ENCODE measurements at regions not wholly inside any gene's neighbourhood (a gene's known extent, or its start where the extent isn't known, plus 50 kb on each side); places are given as distances from the start of the nearest gene placed in this dataset.

DNA sequence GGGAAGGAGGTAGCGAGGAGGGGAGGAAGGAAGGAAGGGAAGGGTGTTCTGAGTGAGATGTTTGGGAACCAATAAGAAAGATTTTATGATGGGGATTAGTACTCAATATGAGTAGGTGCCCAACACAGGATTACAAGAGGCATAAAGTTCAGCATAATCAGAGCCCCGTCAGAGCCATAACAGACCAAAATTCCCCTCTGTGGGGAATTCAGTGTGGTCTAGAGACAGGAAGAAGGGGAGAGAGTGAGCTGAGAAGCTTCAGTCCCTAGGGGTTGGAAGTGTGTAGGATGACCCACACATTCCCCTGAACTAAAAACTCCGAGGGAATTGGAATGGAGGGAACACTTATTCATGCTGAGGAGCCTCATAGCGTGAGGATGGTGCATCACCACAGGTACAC is 160.3 kb upstream of the SASH1 start:
- DNase-seq, result no peak

DNA sequence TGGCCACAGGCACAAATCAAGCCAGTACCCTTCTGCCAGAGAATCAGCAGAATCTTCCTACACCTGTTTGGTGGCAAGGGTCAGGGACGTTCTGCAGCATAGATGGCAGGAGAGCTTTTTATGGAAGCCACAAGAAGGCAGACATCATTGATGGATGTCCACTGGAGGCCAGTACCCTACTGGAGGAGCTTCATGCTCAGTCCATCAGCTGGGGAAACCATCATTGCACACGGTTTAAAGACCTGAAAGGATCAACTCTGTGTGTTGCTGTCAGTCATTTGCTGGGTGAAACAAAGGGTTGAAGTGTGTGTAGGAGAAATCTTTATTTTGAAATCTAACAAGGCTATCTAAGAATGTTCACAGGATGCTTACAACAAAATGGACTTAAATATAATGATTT is 158.9 kb upstream of the SASH1 start:
- no peak for DNase-seq

- no peak for DNase-seq
Measured at GRCh38 chr6:148186916-148187315, 155.7 kb upstream of the SASH1 start.

DNA sequence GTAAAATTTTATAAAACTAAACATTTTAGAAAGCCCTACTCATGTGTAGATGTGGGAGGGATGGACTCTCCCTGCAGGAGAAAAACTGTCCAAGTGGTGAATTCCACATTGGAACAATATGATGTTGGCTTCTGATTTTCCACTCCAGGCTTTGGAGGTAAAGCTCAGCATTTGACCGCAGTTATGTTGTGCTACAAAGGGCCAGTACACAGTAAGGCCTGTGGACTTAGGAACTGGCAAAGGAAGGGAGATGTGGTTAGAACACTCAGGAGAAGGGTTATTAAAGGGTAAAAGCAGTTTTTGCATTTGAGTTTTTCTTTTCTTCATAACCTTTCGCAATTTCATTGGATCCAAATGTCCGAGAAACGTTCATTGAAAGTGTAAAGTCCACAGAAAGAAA is 150.3 kb upstream of the SASH1 start:
- DNase-seq, result no peak

DNA sequence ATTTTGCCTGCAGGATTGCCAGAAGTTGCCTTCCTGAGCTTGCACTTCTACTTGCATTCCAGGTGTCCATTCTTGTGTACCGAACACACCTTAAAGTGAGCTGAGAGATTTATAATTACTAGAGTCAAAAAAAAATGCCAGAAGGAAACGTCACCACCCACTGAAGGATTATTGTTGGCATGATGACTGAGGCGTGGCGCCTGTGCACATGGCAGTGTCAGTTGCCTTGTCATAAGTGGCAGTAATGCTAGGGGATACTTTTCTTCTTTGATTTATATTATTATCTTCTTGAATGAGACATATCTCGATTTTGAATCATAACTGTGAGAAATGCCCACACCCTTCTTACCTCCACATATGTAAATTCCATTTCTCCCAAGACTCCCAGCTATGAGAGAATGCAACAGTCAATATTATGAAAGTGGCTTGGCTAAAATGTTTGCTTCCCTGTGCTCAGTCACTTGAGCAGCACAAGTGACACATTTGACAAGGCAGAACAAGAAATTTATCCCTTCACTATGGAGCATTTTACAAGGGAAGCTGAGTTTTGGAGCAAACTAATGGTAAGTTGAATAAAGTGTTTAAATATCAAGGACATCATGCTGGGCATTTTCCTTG is 149.5 kb upstream of the SASH1 start:
- no peak for DNase-seq

DNA sequence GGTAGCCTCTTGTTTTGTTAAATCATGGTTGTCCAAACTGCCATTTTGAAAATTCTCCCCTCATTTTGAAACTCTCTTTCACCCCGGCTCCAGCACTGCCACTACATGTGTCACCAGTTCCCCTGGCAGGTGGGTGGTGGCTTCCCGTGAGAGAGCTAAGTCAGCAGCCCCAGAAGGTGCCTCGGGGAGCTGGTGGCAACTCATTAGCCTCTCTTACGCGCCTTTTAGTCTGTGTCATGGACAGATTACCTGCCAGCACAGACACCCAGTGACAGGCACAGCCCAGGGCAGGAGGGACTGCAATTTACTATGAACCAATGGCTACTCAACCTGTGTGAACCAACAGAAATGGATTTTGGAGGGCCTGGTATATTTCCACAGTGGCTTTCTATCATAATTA is 147.1 kb upstream of the SASH1 start:
- no peak for DNase-seq

GRCh38 chr6:148199584-148199983 is 143.1 kb upstream of the SASH1 start:
- no peak for DNase-seq

- peak; percentile 60 for DNase-seq
Measured at GRCh38 chr6:148200293-148200692, 142.3 kb upstream of the SASH1 start.

DNA sequence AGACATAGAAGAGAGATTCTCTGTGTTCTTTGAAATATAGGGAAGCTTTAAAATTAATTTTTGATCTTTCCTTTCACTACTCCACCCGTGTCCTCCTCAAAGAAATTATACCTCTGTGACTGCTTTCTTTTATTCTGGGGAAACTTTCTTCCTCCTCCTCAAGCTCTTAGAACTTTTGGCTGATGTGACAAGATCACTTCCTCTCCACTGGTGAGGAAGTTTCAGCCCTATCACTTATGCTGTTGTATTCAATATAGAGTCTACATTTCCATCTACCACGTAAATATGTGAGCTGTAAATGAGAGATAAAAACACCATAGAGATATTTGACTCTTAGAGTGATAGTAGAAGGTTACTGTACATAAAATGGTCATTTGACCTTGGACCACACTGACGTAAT is 141.9 kb upstream of the SASH1 start:
- no peak for DNase-seq

DNA sequence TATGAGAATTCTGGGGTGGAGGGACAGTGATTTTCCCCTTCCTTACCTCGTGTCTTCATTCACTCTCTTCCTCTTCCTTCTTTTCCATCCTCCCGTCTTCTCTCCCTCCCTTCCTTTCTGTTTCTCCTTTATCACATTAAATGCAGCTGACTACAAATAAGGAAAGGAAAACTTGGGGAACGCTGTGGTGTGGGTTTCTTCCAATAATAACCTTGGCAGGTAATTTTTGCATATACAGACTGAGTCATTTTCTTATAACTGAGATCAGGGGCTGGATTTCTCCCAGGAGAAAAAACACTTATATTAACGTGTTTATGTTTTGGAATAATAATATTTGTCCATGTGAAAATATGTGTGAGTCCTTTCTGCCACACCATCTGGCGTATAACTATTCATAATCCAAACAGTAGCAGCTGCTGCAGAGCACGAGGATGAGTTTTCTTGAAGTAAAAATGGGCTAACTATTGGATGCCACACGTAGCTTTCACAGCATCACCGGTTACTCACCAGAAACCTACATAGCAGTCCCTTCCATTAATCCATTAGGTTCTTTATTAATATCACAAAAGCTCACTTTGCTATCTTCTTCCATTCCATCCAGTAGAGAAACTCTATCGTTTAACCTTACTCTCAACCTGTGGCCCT is 139.2 kb upstream of the SASH1 start:
- DNase-seq, result no peak

- DNase-seq, result no peak
Measured at GRCh38 chr6:148203970-148204369, 138.7 kb upstream of the SASH1 start.

GRCh38 chr6:148208298-148208697 is 134.3 kb upstream of the SASH1 start:
- no peak for DNase-seq

DNA sequence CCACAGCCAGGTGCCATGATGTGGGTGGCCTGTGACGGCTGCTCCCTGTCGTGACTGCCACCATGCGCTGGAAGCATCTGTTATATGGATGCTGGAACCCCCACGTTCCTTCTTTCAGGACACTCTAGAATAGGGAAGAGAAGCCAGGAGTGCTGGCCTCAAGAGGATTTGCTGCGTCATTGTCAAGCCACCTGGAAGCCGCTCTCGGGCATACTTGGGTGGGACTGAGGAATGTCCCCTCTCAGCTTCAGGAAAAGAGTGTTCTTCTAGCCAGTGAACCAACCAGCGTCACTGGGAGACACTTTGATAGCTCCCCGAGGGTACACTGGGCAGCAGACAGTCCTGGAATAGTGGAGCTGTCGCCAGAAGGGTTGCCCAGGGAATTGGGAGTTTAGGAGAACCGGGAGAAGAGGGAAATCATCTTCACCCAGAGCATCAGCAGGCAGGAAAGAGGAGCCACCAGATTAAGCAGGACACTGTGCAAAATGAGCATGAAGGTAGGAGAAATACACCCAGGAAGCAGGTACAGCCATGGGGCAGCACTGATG is 130.8 kb upstream of the SASH1 start:
- no peak for DNase-seq

DNA sequence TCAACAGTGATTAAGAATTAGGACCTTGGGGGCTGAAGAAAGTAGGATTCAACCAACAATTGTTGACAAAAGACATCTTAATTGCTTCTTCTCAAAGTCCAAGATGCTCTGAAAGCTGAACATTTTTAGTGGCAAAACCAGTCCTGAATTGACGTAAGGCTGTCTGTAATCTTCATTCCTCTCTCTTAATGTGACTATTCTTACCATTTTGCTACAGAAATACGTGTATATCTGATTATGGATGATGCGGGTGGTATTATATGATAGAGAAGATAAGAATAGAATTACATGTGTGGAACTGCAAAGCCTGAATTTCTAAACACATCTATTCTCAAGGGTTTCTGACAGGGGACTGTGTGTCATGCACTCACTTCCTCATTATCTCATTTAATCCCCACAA is 130.3 kb upstream of the SASH1 start:
- no peak for DNase-seq

- no peak for DNase-seq
Measured at GRCh38 chr6:148213366-148213765, 129.3 kb upstream of the SASH1 start.

- DNase-seq, result no peak
Measured at GRCh38 chr6:148214667-148215066, 128.0 kb upstream of the SASH1 start.

DNA sequence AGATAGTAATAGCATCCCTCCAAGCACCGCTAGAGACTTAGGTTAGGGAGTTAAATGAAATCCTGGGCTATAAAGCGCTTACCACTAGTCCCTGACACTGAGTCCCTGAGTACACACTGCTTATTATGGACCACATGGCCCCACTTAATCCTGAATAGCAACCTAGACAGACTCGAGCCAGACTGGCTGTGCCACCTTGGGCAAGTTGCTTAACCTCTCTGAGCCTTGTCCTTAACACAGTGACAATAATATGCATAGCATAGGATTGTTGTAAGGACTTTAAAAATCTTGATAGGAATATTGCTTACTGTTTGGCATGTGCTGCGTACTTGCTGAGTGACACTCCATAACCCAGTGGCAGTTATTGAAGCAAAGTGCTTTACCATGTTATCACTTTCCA is 125.6 kb upstream of the SASH1 start:
- DNase-seq, result no peak

DNA sequence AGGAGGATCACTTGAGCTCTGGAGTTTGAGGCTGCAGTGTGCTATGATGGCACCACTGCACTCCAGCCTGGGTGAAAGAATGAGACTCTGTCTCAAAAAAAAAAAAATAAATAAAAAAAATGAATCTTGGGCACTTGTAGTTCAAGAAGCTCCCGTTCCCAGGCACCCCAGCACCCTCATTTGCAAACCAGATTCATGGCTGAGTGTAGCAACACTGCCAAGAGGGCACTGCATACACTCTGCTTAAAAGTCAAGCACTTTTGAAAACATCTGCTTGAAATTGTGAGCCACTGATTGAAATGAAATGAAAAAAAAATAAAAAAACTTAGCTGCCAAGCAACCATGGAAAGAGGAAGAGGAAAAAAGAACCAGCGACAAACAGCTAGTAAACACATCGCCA is 124.7 kb upstream of the SASH1 start:
- peak; percentile 43 for DNase-seq

DNA sequence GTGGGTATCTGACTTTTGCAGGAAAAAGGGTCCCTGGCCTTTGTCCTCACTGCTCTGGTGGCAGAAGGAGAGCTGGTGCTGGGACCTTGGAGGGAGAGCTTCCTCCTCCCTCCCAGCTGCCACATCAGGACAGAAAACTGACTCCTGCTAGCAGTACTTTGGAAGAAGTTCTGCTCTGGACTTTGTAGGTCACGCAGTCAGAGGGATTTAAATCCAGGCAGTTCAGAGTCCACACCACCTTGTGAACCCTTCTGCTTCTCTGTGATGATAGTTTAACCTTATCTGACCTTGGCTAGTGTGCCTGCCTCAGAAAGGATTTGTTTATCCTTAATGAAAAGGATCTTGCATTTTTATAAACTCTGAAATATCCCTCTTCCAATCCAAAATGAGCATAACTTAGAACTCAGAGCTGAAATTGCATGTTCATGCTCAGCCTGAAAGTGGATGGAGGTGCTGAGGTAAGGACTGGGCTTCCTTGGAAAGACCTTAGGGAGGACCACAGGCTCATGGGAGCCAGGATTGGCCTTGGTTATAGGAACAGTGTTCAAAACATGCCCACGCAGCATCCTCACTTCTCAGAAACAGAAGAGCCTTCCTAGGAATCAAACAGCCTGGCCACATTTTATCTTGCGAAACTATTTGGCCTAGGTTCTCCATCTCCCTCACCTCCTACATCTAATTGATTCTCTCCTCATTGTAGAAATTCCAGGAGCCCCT is 123.9 kb upstream of the SASH1 start:
- DNase-seq, result no peak

- DNase-seq, result no peak
Measured at GRCh38 chr6:148221196-148221979, 121.2 kb upstream of the SASH1 start.

GRCh38 chr6:148222376-148222775 is 120.3 kb upstream of the SASH1 start:
- no peak for DNase-seq

- no peak for DNase-seq
Measured at GRCh38 chr6:148222846-148223245, 119.8 kb upstream of the SASH1 start.

GRCh38 chr6:148223424-148223842 is 119.2 kb upstream of the SASH1 start:
- DNase-seq, result no peak

All from midbrain (tissue), 1 donor.